ENCODE measurements at regions not wholly inside any gene's neighbourhood (a gene's known extent, or its start where the extent isn't known, plus 50 kb on each side); places are given as distances from the start of the nearest gene placed in this dataset.

- TF ChIP-seq, protein P1, sequence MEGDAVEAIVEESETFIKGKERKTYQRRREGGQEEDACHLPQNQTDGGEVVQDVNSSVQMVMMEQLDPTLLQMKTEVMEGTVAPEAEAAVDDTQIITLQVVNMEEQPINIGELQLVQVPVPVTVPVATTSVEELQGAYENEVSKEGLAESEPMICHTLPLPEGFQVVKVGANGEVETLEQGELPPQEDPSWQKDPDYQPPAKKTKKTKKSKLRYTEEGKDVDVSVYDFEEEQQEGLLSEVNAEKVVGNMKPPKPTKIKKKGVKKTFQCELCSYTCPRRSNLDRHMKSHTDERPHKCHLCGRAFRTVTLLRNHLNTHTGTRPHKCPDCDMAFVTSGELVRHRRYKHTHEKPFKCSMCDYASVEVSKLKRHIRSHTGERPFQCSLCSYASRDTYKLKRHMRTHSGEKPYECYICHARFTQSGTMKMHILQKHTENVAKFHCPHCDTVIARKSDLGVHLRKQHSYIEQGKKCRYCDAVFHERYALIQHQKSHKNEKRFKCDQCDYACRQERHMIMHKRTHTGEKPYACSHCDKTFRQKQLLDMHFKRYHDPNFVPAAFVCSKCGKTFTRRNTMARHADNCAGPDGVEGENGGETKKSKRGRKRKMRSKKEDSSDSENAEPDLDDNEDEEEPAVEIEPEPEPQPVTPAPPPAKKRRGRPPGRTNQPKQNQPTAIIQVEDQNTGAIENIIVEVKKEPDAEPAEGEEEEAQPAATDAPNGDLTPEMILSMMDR (IDR thresholded peaks at IDR 0.05; ENCODE audit: low read depth, low read length) = no peak
- TF ChIP-seq EZH2phosphoT487 (IDR thresholded peaks at IDR 0.05; ENCODE audit: low read depth) = no peak
Measured at GRCh38 chr18:58808349-58808748, 56.3 kb upstream of the ZNF532 start.
